ENCODE measurements at regions not wholly inside any gene's neighbourhood (a gene's known extent, or its start where the extent isn't known, plus 50 kb on each side); places are given as distances from the start of the nearest gene placed in this dataset.
"Not testable (repeated sequence)": the region's sequence is repeated elsewhere in the genome, so short reads cannot be mapped to it uniquely, and the experiment has no call there.

GRCh38 chr19:31031455-31031854 is 317.8 kb downstream of the TSHZ3 start:
- not testable (repeated sequence) for TF ChIP-seq EZH2 (IDR thresholded peaks at IDR 0.05; ENCODE audit: borderline replicate concordance, insufficient read depth, low read length, poor library complexity, severe bottlenecking); TAF1 (IDR thresholded peaks at IDR 0.05; ENCODE audit: low read depth); EP300 (conservative IDR thresholded peaks at IDR 0.05; ENCODE audit: poor library complexity, severe bottlenecking); RAD21 (conservative IDR thresholded peaks at IDR 0.05); CTCF (IDR thresholded peaks at IDR 0.05; ENCODE audit: poor library complexity, severe bottlenecking); POLR2AphosphoS5 (IDR thresholded peaks at IDR 0.05); SMC3 (conservative IDR thresholded peaks at IDR 0.05; ENCODE audit: poor library complexity); REST (IDR thresholded peaks at IDR 0.05; ENCODE audit: borderline replicate concordance)

Data from neural cell (in vitro differentiated cells).